GM12872 (cell line): ENCODE measurements at regions not wholly inside any gene's neighbourhood (a gene's known extent, or its start where the extent isn't known, plus 50 kb on each side); places are given as distances from the start of the nearest gene placed in this dataset.

Experiments used
- CTCF ChIP-seq: IDR thresholded peaks from 3 replicates; pipeline ENCODE4 v1.5.1; 2011; ENCODE audit warnings: low read depth, mild to moderate bottlenecking, low read length, moderate library complexity; ENCODE audit not compliant: insufficient read depth

DNA sequence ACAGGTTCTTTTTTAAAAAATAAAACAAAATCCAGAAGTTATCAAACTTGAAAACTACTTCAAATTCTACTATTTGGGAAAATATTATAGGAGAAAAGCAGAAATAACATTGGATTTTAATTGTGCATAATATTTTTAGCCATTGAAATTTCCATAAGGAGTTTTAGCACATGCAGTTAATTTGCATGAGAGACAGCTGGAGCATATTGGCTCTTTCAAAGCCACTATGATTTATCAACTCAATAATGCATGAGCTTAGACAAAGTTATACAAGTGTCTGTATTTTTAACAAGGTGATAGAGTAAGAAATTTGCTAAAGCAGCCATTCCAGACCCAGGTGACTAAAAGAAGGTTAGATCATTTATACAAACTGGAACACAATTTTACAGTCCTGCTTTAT is 189.0 kb upstream of the TFAP2D start:
- no peak for TF ChIP-seq CTCF

DNA sequence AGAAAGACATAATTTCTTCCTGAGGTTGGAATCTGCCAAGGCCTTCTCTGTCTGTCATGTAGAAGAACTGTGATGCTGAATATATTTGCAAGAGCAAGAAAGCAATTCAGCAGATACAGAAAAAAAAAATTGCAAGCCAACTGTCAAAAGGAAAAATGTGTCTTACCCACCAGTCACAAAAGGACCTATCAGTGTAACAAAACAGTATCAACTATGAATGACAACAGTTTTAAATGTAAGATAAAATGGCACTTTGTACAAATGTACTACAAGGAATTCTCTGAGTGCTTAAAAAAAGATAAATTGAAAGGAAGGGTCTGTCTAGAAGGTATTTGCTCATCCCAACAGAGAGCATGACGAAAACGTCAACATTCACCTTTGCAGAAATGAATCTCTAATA is 185.3 kb upstream of the TFAP2D start:
- TF ChIP-seq CTCF = no peak

DNA sequence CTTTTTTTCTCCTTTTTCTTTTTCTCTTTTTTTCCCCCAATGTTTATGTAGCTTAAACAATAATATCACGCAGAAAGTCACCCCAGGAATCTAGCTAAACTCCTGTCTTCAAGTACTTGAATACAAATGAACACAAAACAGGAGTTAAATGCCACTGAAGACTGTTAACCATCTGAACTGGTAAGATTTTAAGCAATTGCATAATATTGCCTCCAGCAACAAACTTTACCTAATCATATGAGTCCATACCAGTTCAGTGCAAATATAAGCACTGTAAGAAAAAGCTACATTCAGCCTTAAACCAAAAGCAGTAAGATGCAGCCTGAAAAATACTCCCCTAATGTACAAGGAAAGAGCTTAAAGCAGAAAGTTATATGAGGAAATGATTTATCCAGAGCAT is 173.9 kb upstream of the TFAP2D start:
- no peak for TF ChIP-seq CTCF

DNA sequence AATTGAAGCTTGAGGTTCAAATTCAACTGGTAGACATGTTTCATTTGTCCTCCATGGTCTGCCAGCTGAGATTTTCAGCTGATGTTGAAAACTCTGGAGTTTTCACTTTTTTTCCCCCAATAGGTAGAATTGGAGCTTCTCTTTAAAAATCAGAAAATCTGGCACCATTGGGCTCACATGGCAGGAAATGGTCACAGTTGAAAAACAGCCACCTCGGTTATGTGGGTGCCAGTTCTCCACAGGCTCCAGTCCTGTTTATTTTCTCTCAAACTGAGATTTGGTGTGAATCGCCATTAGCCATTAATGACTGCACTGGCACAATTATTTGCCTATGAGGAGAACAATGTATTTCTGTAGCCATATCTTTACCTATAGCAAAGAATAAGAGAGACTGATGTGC is 171.4 kb upstream of the TFAP2D start:
- TF ChIP-seq CTCF = no peak

GRCh38 chr6:50543666-50544065 is 169.7 kb upstream of the TFAP2D start:
- TF ChIP-seq CTCF = no peak

- TF ChIP-seq CTCF = no peak
Measured at GRCh38 chr6:50549026-50549425, 164.3 kb upstream of the TFAP2D start.

DNA sequence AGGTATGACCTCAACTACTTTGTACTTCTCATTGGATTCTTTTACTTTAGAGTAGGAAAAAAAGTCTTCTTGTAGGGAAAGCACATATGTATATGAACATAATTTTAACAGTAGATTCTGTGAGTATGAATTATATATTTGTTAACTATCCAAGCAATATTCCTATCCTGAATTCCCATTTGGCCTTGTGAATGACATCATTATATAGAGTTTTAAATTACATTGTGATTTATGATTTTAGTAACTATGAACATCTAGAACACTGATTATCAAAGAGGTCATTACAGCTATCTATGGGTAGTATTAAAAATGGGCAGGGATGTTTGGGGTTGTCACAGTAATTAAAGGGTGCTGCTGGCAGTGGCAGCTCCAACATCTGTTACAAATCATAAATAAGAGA is 163.9 kb upstream of the TFAP2D start:
- no peak for TF ChIP-seq CTCF

DNA sequence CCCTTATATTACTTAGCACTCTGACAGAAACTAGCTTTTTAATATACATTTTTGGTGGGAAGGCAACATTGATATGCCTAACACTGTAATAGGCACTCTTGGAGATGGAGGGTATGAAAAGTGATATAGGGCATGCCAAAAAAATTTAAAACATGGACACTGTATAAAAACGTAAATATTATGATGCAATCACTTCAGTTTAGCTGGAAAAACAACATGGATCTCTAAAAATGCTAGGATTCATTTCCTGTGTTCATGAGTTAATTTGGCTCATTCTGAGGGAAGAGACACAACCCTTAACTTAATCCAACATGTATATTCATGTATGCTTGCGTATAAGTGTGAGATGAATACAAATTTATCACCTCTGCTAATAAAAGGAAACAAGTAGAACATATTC is 157.3 kb upstream of the TFAP2D start:
- no peak for TF ChIP-seq CTCF
